Vagina (tissue), 2 donors: ENCODE measurements at regions not wholly inside any gene's neighbourhood (a gene's known extent, or its start where the extent isn't known, plus 50 kb on each side); places are given as distances from the start of the nearest gene placed in this dataset.
"Not testable (repeated sequence)": the region's sequence is repeated elsewhere in the genome, so short reads cannot be mapped to it uniquely, and the experiment has no call there.

Experiments
- POLR2A ChIP-seq, 2 donors: fragments of 450-650 bp; IDR thresholded peaks; one replicate each; pipeline ENCODE4 v1.6.1; 2017; ENCODE audit warnings: antibody characterized with exemption in 2 of 2, mild to moderate bottlenecking in 2 of 2, moderate library complexity in 2 of 2
- TF ChIP-seq, protein P1 (sequence below), 3 experiments: fragments of 450-650 bp in 2 of 3; fragments of 200-600 bp in 1 of 3; sonication (generic) in 1 of 3; IDR thresholded peaks; one replicate each; pipeline ENCODE4 v1.5.1; 2017 to 2019; ENCODE audit warnings: antibody characterized with exemption in 3 of 3, mild to moderate bottlenecking in 2 of 3, moderate library complexity in 2 of 3

DNA sequence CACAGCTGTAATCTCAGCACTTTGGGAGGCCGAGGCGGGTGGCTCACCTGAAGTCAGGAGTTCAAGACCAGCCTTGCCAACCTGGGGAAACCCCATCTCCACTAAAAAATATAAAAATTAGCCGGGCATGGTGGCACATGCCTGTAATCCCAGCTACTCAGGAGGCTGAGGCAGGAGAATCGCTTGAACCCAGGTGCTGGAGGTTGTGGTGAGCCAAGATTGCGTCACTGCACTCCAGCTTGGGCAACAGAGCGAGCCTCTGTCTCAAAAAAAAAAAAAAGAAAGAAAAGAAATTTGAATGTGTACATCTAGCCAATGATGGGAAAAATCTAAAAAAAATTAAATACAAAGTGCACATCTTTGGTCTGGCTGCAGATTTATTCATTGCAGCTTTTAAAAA is 92.6 kb upstream of the ERRFI1 start:
- TF ChIP-seq, protein P1, sequence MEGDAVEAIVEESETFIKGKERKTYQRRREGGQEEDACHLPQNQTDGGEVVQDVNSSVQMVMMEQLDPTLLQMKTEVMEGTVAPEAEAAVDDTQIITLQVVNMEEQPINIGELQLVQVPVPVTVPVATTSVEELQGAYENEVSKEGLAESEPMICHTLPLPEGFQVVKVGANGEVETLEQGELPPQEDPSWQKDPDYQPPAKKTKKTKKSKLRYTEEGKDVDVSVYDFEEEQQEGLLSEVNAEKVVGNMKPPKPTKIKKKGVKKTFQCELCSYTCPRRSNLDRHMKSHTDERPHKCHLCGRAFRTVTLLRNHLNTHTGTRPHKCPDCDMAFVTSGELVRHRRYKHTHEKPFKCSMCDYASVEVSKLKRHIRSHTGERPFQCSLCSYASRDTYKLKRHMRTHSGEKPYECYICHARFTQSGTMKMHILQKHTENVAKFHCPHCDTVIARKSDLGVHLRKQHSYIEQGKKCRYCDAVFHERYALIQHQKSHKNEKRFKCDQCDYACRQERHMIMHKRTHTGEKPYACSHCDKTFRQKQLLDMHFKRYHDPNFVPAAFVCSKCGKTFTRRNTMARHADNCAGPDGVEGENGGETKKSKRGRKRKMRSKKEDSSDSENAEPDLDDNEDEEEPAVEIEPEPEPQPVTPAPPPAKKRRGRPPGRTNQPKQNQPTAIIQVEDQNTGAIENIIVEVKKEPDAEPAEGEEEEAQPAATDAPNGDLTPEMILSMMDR (IDR thresholded peaks at IDR 0.05), result not testable (repeated sequence)
- not testable (repeated sequence) for TF ChIP-seq POLR2A (IDR thresholded peaks at IDR 0.05)
